HepG2 (cell line): ENCODE measurements at regions not wholly inside any gene's neighbourhood (a gene's known extent, or its start where the extent isn't known, plus 50 kb on each side); places are given as distances from the start of the nearest gene placed in this dataset.

Experiments used
- ATAC-seq: fragments of 200-7000 bp; cut with Tn5 transposase; 3 replicates; pipeline ENCODE4 v1.9.1; 2020; ENCODE audit warnings: mild to moderate bottlenecking, moderate library complexity
- BruUV-seq: library from RNA; stranded (reverse); fragments of 400-500 nt; replicated peaks from 2 replicates; lab custom pipeline; 2021; lab: Mats Ljungman, UMichigan
- CTCF ChIA-PET: fragments of 300-600 bp; formaldehyde crosslinking; extraction: SDS; loops from one replicate; lab custom pipeline; 2021; ENCODE audit warnings: low total read pairs, inconsistent platforms, low intra/inter-chr PET ratio; lab: Yijun Ruan, JAX
- POLR2A ChIA-PET: fragments of 350-600 bp; sonication (Branson Sonifier 250); formaldehyde crosslinking; loops from one replicate; lab custom pipeline; 2020; ENCODE audit warnings: antibody characterized with exemption, inconsistent platforms; lab: Yijun Ruan, JAX
- DNase-seq: peaks from one replicate; pipeline ENCODE4 v3.0.0-alpha.2; 2015; ENCODE audit warnings: low spot score
- FAIRE-seq: peaks from 3 replicates; lab custom pipeline; 2011; peaks lifted over from hg19 to GRCh38; lab: Jason Lieb, UNC
- H2AFZ ChIP-seq: one replicate; pipeline ENCODE4 v1.6.1; 2011; ENCODE audit warnings: low read length, inconsistent platforms
- H3K27ac ChIP-seq: fragments of 300-600 bp; 3 replicates; pipeline ENCODE4 v1.8.0; 2011; ENCODE audit warnings: mixed run types, mild to moderate bottlenecking, mixed read lengths, low read length, inconsistent platforms; ENCODE audit not compliant: insufficient read depth; ENCODE audit errors: extremely low read length
- H3K27me3 ChIP-seq, 2 experiments: fragments of 200-600 bp in 1 of 2; 2 replicates in 1 of 2; 3 replicates in 1 of 2; pipeline versions ENCODE4 v1.6.0 to v1.8.0; 2011; ENCODE audit warnings: low read length in 2 of 2, mild to moderate bottlenecking in 2 of 2, moderate library complexity in 2 of 2, inconsistent platforms in 1 of 2; ENCODE audit not compliant: insufficient read depth in 2 of 2, control insufficient read depth in 1 of 2
- H3K36me3 ChIP-seq, 2 experiments: fragments of 200-600 bp in 1 of 2; replicated peaks in 1 of 2; 2 replicates in 1 of 2; 3 replicates in 1 of 2; pipeline versions ENCODE4 v1.5.1 to v1.8.0; 2011; ENCODE audit warnings: low read length in 2 of 2, inconsistent platforms in 1 of 2; ENCODE audit not compliant: insufficient read depth in 2 of 2, control insufficient read depth in 1 of 2
- H3K4me1 ChIP-seq: 2 replicates; pipeline ENCODE4 v1.5.1; 2012; ENCODE audit warnings: low read length, inconsistent platforms; ENCODE audit not compliant: insufficient read depth
- H3K4me2 ChIP-seq: 2 replicates; pipeline ENCODE4 v1.6.0; 2011; ENCODE audit warnings: low read depth, low read length, inconsistent platforms
- H3K4me3 ChIP-seq, 3 experiments: fragments of 200-600 bp in 1 of 3; sonication (generic), shearing (Covaris generic) in 1 of 3; replicated peaks in 1 of 3; 2 replicates each; pipeline ENCODE4 v1.5.1; 2011 to 2016; ENCODE audit warnings: low read length in 3 of 3, inconsistent platforms in 2 of 3, low read depth in 2 of 3, mild to moderate bottlenecking in 2 of 3, control low read depth in 1 of 3, mixed read lengths in 1 of 3; ENCODE audit not compliant: insufficient read depth in 1 of 3
- H3K79me2 ChIP-seq: one replicate; pipeline ENCODE4 v1.6.1; 2011; ENCODE audit warnings: low read length, inconsistent platforms; ENCODE audit not compliant: insufficient read depth
- H3K9ac ChIP-seq: 2 replicates; pipeline ENCODE4 v1.6.0; 2011; ENCODE audit warnings: mild to moderate bottlenecking, low read depth, low read length, inconsistent platforms; ENCODE audit not compliant: insufficient read depth
- H3K9me3 ChIP-seq: 2 replicates; pipeline ENCODE4 v1.5.1; 2012; ENCODE audit warnings: mild to moderate bottlenecking, low read length
- H4K20me1 ChIP-seq: 2 replicates; pipeline ENCODE4 v1.6.0; 2011; ENCODE audit warnings: inconsistent platforms, mild to moderate bottlenecking, low read length, moderate library complexity; ENCODE audit not compliant: insufficient read depth
- CAMTA2 ChIP-seq: sonication (generic); formaldehyde crosslinking; IDR thresholded peaks from 2 replicates; pipeline ENCODE4 v1.4.0; 2020; ENCODE audit warnings: mild to moderate bottlenecking, missing genetic modification reagents, borderline replicate concordance
- FOXO1 ChIP-seq: sonication (generic); formaldehyde crosslinking; IDR thresholded peaks from 2 replicates; pipeline ENCODE4 v1.4.0; 2020; ENCODE audit warnings: missing genetic modification reagents
- KLF12 ChIP-seq: sonication (generic); formaldehyde crosslinking; IDR thresholded peaks from 2 replicates; pipeline ENCODE4 v1.4.0; 2020; ENCODE audit warnings: missing genetic modification reagents, borderline replicate concordance
- MIXL1 ChIP-seq: IDR thresholded peaks from 2 replicates; pipeline ENCODE4 v1.6.1; 2016
- MTA3 ChIP-seq: sonication (generic); formaldehyde crosslinking; IDR thresholded peaks from 2 replicates; pipeline ENCODE4 v1.4.0; 2020; ENCODE audit warnings: missing genetic modification reagents
- PHB2 ChIP-seq: fragments of 450-650 bp; IDR thresholded peaks from 2 replicates; pipeline ENCODE4 v1.6.1; 2018; ENCODE audit not compliant: partially characterized antibody
- REPIN1 ChIP-seq: sonication (generic); formaldehyde crosslinking; IDR thresholded peaks from 2 replicates; pipeline ENCODE4 v1.8.0; 2022; ENCODE audit warnings: missing genetic modification reagents, low read depth, mild to moderate bottlenecking, borderline replicate concordance
- RFX1 ChIP-seq: fragments of 450-650 bp; IDR thresholded peaks from 2 replicates; pipeline ENCODE4 v1.6.1; 2017
- SIN3A ChIP-seq: IDR thresholded peaks from 2 replicates; pipeline ENCODE4 v1.6.1; 2011; ENCODE audit warnings: low read depth, mild to moderate bottlenecking, control low read depth, low read length, borderline replicate concordance
- SNRNP70 ChIP-seq: fragments of 200-400 bp; formaldehyde crosslinking; IDR thresholded peaks from 2 replicates; pipeline ENCODE4 v1.6.1; 2017; ENCODE audit warnings: mild to moderate bottlenecking, low read depth, low read length, moderate library complexity
- ZNF296 ChIP-seq: sonication (generic); formaldehyde crosslinking; conservative IDR thresholded peaks from 2 replicates; pipeline ENCODE4 v1.5.0; 2020; ENCODE audit warnings: mild to moderate bottlenecking, missing genetic modification reagents
- ZNF547 ChIP-seq: sonication (generic); formaldehyde crosslinking; IDR thresholded peaks from 2 replicates; pipeline ENCODE4 v1.5.1; 2020; ENCODE audit warnings: mild to moderate bottlenecking, missing genetic modification reagents
- ZNF550 ChIP-seq: sonication (generic); formaldehyde crosslinking; IDR thresholded peaks from 2 replicates; pipeline ENCODE4 v1.4.0; 2020; ENCODE audit warnings: mild to moderate bottlenecking, missing genetic modification reagents, borderline replicate concordance
- ZNF556 ChIP-seq: sonication (generic); formaldehyde crosslinking; IDR thresholded peaks from 2 replicates; pipeline ENCODE4 v1.4.0; 2020; ENCODE audit warnings: mild to moderate bottlenecking, missing genetic modification reagents, borderline replicate concordance
- ZNF672 ChIP-seq: sonication (generic); formaldehyde crosslinking; IDR thresholded peaks from 2 replicates; pipeline ENCODE4 v1.8.1; 2022; ENCODE audit warnings: missing genetic modification reagents
- WGBS: methylation state at CpG from one replicate; pipeline ENCODE4 v1.1.6; 2017; ENCODE audit warnings: low lambda C conversion rate; 5-methylcytosine and 5-hydroxymethylcytosine counted together
- in situ Hi-C: cut with HindIII; loops from 2 replicates; pipeline ENCODE4 v1.10.0; 2017; ENCODE audit warnings: low pct_unique_long_range_greater_than_20kb; ENCODE audit not compliant: extremely low pct_ligation_motif_present
- intact Hi-C: fragments of 100-400 bp; cut with micrococcal nuclease; formaldehyde crosslinking; loops from one replicate; pipeline ENCODE4 v1.10.0; 2022; ENCODE audit not compliant: unreplicated experiment
- TF ChIP-seq, protein P1 (sequence below): sonication (generic); formaldehyde crosslinking; IDR thresholded peaks from 2 replicates; pipeline ENCODE4 v1.4.0; 2020; ENCODE audit warnings: missing genetic modification reagents, borderline replicate concordance
- TF ChIP-seq, protein P2 (sequence below): sonication (generic); formaldehyde crosslinking; IDR thresholded peaks from 2 replicates; pipeline ENCODE4 v1.4.0; 2020; ENCODE audit warnings: missing genetic modification reagents, borderline replicate concordance

DNA sequence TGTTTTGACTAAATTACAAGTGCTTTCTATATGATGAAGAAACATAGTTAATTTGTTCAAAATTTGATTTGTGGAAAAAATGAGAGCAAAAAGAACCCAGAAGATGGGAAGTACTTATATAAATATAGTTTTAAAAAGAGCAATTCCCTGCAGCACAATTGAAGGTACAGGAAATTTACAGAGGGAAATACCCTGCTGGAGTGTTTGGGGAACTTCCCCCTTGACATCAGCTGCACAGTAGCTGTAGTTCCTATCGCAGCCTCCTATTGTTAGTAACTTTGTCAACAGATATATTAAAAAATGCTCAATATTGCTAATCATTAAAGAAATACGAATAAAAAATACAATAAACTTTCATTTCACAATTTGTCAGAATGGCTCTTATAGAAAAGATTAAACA, 1118.8 kb upstream of the ZEB2 start:
- H3K4me2 ChIP-seq = no peak overlapping the region
- no TSS peak for BruUV-seq
- in situ Hi-C loops (no loop called here), intact Hi-C loops (no loop called here)
- no peak overlapping the region for H3K27ac ChIP-seq
- 1% methylated on average over 2 of the region's 2 CpGs for whole genome bisulfite sequencing
- POLR2A ChIA-PET = no interaction called here
- H3K4me1 ChIP-seq = no peaks in the 10 kb centered on the region
- ATAC-seq = peak; percentile 75
- H4K20me1 ChIP-seq = no peaks in the 10 kb centered on the region
- H2AFZ ChIP-seq = no peak overlapping the region
- H3K79me2 ChIP-seq = no peaks in the 10 kb centered on the region
- no peaks in the 10 kb centered on the region for H3K9me3 ChIP-seq
- no peak for DNase-seq
- H3K9ac ChIP-seq = no peak overlapping the region
- CTCF ChIA-PET = no interaction called here
- TF ChIP-seq ZNF672 (no peak), REPIN1 (CRISPR knock-in tag) (no peak), KLF12 (CRISPR knock-in tag) (no peak), ZNF556 (CRISPR knock-in tag) (no peak), RFX1 (no peak), MIXL1 (CRISPR knock-in tag) (no peak), FOXO1 (no peak), PHB2 (no peak), ZNF547 (CRISPR knock-in tag) (no peak), CAMTA2 (CRISPR knock-in tag) (no peak), SNRNP70 (no peak), SIN3A (no peak), ZNF550 (no peak), MTA3 (CRISPR knock-in tag) (no peak), ZNF296 (CRISPR knock-in tag) (no peak)
- TF ChIP-seq, protein P1, sequence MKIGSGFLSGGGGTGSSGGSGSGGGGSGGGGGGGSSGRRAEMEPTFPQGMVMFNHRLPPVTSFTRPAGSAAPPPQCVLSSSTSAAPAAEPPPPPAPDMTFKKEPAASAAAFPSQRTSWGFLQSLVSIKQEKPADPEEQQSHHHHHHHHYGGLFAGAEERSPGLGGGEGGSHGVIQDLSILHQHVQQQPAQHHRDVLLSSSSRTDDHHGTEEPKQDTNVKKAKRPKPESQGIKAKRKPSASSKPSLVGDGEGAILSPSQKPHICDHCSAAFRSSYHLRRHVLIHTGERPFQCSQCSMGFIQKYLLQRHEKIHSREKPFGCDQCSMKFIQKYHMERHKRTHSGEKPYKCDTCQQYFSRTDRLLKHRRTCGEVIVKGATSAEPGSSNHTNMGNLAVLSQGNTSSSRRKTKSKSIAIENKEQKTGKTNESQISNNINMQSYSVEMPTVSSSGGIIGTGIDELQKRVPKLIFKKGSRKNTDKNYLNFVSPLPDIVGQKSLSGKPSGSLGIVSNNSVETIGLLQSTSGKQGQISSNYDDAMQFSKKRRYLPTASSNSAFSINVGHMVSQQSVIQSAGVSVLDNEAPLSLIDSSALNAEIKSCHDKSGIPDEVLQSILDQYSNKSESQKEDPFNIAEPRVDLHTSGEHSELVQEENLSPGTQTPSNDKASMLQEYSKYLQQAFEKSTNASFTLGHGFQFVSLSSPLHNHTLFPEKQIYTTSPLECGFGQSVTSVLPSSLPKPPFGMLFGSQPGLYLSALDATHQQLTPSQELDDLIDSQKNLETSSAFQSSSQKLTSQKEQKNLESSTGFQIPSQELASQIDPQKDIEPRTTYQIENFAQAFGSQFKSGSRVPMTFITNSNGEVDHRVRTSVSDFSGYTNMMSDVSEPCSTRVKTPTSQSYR (CRISPR knock-in tag) = no peak
- TF ChIP-seq, protein P2, sequence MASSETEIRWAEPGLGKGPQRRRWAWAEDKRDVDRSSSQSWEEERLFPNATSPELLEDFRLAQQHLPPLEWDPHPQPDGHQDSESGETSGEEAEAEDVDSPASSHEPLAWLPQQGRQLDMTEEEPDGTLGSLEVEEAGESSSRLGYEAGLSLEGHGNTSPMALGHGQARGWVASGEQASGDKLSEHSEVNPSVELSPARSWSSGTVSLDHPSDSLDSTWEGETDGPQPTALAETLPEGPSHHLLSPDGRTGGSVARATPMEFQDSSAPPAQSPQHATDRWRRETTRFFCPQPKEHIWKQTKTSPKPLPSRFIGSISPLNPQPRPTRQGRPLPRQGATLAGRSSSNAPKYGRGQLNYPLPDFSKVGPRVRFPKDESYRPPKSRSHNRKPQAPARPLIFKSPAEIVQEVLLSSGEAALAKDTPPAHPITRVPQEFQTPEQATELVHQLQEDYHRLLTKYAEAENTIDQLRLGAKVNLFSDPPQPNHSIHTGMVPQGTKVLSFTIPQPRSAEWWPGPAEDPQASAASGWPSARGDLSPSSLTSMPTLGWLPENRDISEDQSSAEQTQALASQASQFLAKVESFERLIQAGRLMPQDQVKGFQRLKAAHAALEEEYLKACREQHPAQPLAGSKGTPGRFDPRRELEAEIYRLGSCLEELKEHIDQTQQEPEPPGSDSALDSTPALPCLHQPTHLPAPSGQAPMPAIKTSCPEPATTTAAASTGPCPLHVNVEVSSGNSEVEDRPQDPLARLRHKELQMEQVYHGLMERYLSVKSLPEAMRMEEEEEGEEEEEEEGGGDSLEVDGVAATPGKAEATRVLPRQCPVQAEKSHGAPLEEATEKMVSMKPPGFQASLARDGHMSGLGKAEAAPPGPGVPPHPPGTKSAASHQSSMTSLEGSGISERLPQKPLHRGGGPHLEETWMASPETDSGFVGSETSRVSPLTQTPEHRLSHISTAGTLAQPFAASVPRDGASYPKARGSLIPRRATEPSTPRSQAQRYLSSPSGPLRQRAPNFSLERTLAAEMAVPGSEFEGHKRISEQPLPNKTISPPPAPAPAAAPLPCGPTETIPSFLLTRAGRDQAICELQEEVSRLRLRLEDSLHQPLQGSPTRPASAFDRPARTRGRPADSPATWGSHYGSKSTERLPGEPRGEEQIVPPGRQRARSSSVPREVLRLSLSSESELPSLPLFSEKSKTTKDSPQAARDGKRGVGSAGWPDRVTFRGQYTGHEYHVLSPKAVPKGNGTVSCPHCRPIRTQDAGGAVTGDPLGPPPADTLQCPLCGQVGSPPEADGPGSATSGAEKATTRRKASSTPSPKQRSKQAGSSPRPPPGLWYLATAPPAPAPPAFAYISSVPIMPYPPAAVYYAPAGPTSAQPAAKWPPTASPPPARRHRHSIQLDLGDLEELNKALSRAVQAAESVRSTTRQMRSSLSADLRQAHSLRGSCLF (CRISPR knock-in tag) = no peak
- no peak overlapping the region for H3K4me3 ChIP-seq
- peak; percentile 21 for FAIRE-seq
- no peaks in the 10 kb centered on the region for H3K27me3 ChIP-seq
- H3K36me3 ChIP-seq = no peaks in the 10 kb centered on the region
